Heart left ventricle (tissue), 16 donors: ENCODE measurements at regions not wholly inside any gene's neighbourhood (a gene's known extent, or its start where the extent isn't known, plus 50 kb on each side); places are given as distances from the start of the nearest gene placed in this dataset.

Experiments used
- ATAC-seq, 4 donors: fragments of 200-7000 bp; cut with Tn5 transposase; one replicate each; pipeline ENCODE4 v1.9.1; 2020 to 2022; ENCODE audit warnings: moderate library complexity in 4 of 4, mild to moderate bottlenecking in 3 of 4, moderate number of reproducible peaks in 1 of 4
- DNase-seq, 5 donors: peaks; one replicate each; pipeline ENCODE4 v3.0.0-alpha.2; 2020
- H3K27ac ChIP-seq, 12 donors: fragments of 200-600 bp; sonication (generic) in 4 of 12; one replicate each; pipeline versions ENCODE4 v1.5.0 to v1.8.0; 2016 to 2022; ENCODE audit warnings: mild to moderate bottlenecking in 2 of 12
- H3K27me3 ChIP-seq, 9 donors: fragments of 200-600 bp; sonication (generic) in 2 of 9; one replicate each; pipeline versions ENCODE4 v1.5.1 to v1.8.0; 2016 to 2022; ENCODE audit warnings: mild to moderate bottlenecking in 3 of 9
- H3K36me3 ChIP-seq, 9 donors: fragments of 200-600 bp; sonication (generic) in 2 of 9; one replicate each; pipeline versions ENCODE4 v1.5.0 to v1.8.0; 2018 to 2022; ENCODE audit warnings: mild to moderate bottlenecking in 2 of 9
- H3K4me1 ChIP-seq, 12 donors: fragments of 200-600 bp; sonication (generic) in 4 of 12; one replicate each; pipeline versions ENCODE4 v1.5.0 to v1.8.0; 2016 to 2022; ENCODE audit warnings: mild to moderate bottlenecking in 3 of 12
- H3K4me3 ChIP-seq, 12 donors: fragments of 200-600 bp; sonication (generic) in 4 of 12; one replicate each; pipeline versions ENCODE4 v1.5.0 to v1.8.0; 2017 to 2022; ENCODE audit warnings: mild to moderate bottlenecking in 9 of 12, moderate library complexity in 4 of 12
- H3K9me3 ChIP-seq, 12 donors: fragments of 200-600 bp; sonication (generic) in 4 of 12; one replicate each; pipeline versions ENCODE4 v1.5.0 to v1.8.0; 2016 to 2022; ENCODE audit warnings: mild to moderate bottlenecking in 1 of 12
- POLR2A ChIP-seq, 2 donors: fragments of 450-650 bp; IDR thresholded peaks; one replicate each; pipeline ENCODE4 v1.6.1; 2017; ENCODE audit warnings: antibody characterized with exemption in 2 of 2, mild to moderate bottlenecking in 2 of 2, moderate library complexity in 2 of 2
- WGBS, 4 donors: extraction: QIAGEN DNeasy Blood & Tissue Kit in 2 of 4; methylation state at CpG; one replicate each; pipeline versions ENCODE4 v1.1.5 to v1.1.7; 2013 to 2018; 5-methylcytosine and 5-hydroxymethylcytosine counted together
- intact Hi-C, 10 donors: fragments of 100-400 bp; cut with DNase I; formaldehyde crosslinking; loops; one replicate each; pipeline versions ENCODE4 v1.11.1 to v1.14.2; 2022
- TF ChIP-seq, protein P1 (sequence below), 12 donors: fragments of 200-600 bp; sonication (generic) in 4 of 12; IDR thresholded peaks; one replicate each; pipeline versions ENCODE4 v1.5.0 to v1.8.0; 2018 to 2022; ENCODE audit warnings: antibody characterized with exemption in 12 of 12, mild to moderate bottlenecking in 5 of 12
- donor health status: ischemic (EF 13 %, LVEDD 7.1; RV severe dilation, severe dysfunction).
- donor health status: healthy with polysubstance abuse.
- donor health status: DM: no; HTN: yes; CAD: no.
- donor health status: DM: no; HTN: no; CAD: no.
- donor health status: ischemic (EF 25% LVEDD 6.9; RV normal size, moderate dysfunction).
- donor health status: ischemic (EF 25% LVEDD 5.7; RV mildly dilated, moderate dysfunction).
- donor health status: healthy.
- donor health status: DM: yes; HTN: yes; CAD: no.
- donor health status: ischemic (EF 35%, LVEDD 5.7; RV mildly dilated, moderate dysfunction).
- donor health status: nonischemic (EF 11% LVEDD 7.7; RV severe dilation, severe dysfunction).
- donor health status: DM: yes; HTN: yes; CAD: no.
- donor health status: PGD.
- donor health status: ischemic (EF 29% LVEDD 5.4; RV normal size, mild dysfunction).
- donor health status: nonischemic (EF 23%, LVEDD 6.1; RV moderate dilation, normal function).

DNA sequence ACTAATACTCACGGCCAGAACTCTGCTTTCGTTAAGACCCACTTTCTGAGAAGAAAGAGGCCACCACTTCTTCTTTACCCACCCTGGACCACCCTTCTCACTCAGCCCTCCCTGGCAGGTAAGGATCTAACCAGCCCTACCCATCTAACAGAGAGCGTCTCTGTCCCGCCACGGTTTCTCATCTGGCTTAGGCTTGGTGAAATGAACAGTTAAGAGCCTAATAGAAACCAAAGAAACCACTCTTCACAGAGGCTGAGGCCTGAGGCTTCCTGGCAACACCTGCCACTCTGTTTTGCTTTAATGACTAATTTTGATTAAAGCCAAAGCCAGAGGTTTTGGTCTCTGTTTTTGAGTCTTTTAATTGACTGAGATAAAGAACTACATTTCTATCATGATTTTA lies 354.1 kb upstream of the SLC30A5 start:
- H3K9me3 ChIP-seq = no peaks in the 10 kb centered on the region
- H3K36me3 ChIP-seq = no peaks in the 10 kb centered on the region
- TF ChIP-seq, protein P1, sequence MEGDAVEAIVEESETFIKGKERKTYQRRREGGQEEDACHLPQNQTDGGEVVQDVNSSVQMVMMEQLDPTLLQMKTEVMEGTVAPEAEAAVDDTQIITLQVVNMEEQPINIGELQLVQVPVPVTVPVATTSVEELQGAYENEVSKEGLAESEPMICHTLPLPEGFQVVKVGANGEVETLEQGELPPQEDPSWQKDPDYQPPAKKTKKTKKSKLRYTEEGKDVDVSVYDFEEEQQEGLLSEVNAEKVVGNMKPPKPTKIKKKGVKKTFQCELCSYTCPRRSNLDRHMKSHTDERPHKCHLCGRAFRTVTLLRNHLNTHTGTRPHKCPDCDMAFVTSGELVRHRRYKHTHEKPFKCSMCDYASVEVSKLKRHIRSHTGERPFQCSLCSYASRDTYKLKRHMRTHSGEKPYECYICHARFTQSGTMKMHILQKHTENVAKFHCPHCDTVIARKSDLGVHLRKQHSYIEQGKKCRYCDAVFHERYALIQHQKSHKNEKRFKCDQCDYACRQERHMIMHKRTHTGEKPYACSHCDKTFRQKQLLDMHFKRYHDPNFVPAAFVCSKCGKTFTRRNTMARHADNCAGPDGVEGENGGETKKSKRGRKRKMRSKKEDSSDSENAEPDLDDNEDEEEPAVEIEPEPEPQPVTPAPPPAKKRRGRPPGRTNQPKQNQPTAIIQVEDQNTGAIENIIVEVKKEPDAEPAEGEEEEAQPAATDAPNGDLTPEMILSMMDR (IDR thresholded peaks at IDR 0.05) = no peak
- TF ChIP-seq POLR2A (IDR thresholded peaks at IDR 0.05) = no peak
- DNase-seq (no peak), ATAC-seq (no peak)
- H3K4me1 ChIP-seq = peaks cover 0 to under 1% (median 0%) of the 10 kb centered on the region in 12 donors
- no peaks in the 10 kb centered on the region for H3K27me3 ChIP-seq
- H3K27ac ChIP-seq = no peak overlapping the region
- intact Hi-C loops = loop anchor here in 1 of 10 donors (10.0 kb wide), 1 partner anchor 455 kb away; no protein-coding TSS in a partner anchor
- WGBS, 4 donors = 92 to 97% (median 95%) methylated on average over 5 of the region's 5 CpGs
- H3K4me3 ChIP-seq = no peak overlapping the region

DNA sequence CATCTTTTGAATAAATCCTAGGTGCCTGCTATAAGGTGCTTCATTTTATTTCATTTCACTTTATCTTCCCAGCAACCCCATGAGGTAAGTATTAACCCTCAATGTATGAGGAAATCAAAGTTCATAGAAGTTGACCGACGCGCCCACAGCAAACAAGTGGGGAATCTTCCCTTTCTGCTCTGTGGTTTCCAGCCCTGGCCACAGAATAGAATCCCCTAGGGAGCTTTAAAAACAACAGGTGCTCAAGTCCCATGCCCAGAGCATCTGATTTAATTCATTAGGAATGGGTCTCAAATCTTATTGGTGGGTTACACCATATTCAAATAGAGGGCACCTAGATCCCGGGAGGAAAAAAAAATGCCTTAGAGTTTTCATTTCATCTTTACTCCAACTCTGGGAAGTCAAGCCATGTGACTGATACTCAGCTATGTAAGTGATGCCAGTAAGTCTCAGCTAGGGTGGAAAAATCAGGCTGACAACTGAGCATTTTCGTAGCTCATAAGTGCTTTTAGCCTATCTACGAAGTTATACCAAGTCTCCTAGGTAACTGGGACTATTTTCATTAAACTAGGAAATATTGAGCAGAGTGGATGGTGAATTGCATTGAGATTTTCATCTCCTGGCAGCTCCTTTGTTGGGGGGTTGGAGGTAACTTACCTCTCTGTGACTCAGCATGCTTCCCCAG lies 353.4 kb upstream of the SLC30A5 start:
- ATAC-seq (no peak), DNase-seq (no peak)
- TF ChIP-seq POLR2A (IDR thresholded peaks at IDR 0.05) = no peak
- TF ChIP-seq, protein P1 (IDR thresholded peaks at IDR 0.05) = no peak
- H3K27me3 ChIP-seq = no peaks in the 10 kb centered on the region
- no peak overlapping the region for H3K27ac ChIP-seq
- intact Hi-C loops = loop anchor here in 1 of 10 donors (10.0 kb wide), 1 partner anchor 456 kb away; no protein-coding TSS in a partner anchor
- H3K4me3 ChIP-seq = no peak overlapping the region
- WGBS, 4 donors = 90 to 94% (median 92%) methylated on average over 6 of the region's 6 CpGs
- H3K9me3 ChIP-seq = peaks cover 0 to 3% (median 0%) of the 10 kb centered on the region in 12 donors
- H3K4me1 ChIP-seq = no peaks in the 10 kb centered on the region
- no peaks in the 10 kb centered on the region for H3K36me3 ChIP-seq

DNA sequence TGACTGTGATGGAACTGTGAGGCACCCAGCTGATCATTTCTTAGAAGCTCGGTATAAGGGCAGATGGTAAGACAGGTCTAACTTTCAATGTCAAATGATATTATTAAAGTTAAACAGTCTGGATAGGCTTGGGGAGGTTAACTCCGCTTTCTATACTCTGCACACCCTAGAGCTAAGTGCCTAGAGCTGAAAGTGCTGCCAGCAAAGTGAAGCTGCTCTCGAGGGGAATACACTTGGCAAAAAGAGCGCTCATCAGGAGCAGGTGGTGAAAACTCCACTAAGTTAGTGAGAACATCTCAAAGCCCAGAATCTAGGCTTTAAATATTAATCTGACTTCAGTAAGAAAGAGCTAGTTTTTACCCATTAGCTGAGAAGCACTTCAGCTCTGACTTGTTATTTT lies 349.6 kb upstream of the SLC30A5 start:
- H3K9me3 ChIP-seq = peaks cover 0 to 3% (median 0%) of the 10 kb centered on the region in 12 donors
- no peak overlapping the region for H3K27ac ChIP-seq
- intact Hi-C loops = loop anchor here in 1 of 10 donors (10.0 kb wide), 1 partner anchor 459 kb away; no protein-coding TSS in a partner anchor
- H3K4me3 ChIP-seq = no peak overlapping the region
- no peaks in the 10 kb centered on the region for H3K36me3 ChIP-seq
- no peaks in the 10 kb centered on the region for H3K27me3 ChIP-seq
- no peak for DNase-seq
- 57 to 69% (median 66%) methylated on average over 4 of the region's 4 CpGs for WGBS, 4 donors
- no peak for TF ChIP-seq POLR2A (IDR thresholded peaks at IDR 0.05)
- TF ChIP-seq, protein P1 (IDR thresholded peaks at IDR 0.05) = no peak
- ATAC-seq = peak in 1 of 4 donors; percentile 39
- H3K4me1 ChIP-seq = no peaks in the 10 kb centered on the region

DNA sequence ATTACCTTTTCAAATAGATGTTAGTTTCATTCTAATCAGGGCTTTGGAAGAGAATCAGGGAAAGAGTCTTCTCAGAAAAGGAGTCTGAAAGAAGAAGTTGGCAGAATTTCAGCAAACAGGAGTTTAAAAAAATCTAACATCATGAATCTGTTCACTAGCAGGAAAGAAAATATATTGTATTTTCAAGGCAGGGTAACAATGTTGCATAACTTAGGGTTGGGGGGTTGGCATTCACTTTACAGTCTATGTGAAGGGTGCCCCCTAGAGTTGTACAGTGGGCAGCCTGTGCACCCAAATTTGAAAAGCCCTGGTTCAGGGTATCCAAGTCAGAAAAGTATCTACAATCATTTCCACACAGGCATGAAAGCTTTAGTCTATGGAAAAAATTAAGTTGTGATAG lies 348.4 kb upstream of the SLC30A5 start:
- ATAC-seq (no peak), DNase-seq (no peak)
- TF ChIP-seq POLR2A (IDR thresholded peaks at IDR 0.05) = no peak
- TF ChIP-seq, protein P1 (IDR thresholded peaks at IDR 0.05) = peak in 5 of 12 donors; percentile 8 to 30 (median 13)
- Histone ChIP-seq H3K27me3 (no peaks in the 10 kb centered on the region), H3K4me1 (no peaks in the 10 kb centered on the region), H3K9me3 (peaks cover 0 to 3% (median 0%) of the 10 kb centered on the region in 12 donors), H3K27ac (no peak overlapping the region), H3K4me3 (no peak overlapping the region), H3K36me3 (no peaks in the 10 kb centered on the region)
- intact Hi-C loops = loop anchor here in 1 of 10 donors (10.0 kb wide), 1 partner anchor 461 kb away; no protein-coding TSS in a partner anchor
